ENCODE measurements at regions not wholly inside any gene's neighbourhood (a gene's known extent, or its start where the extent isn't known, plus 50 kb on each side); places are given as distances from the start of the nearest gene placed in this dataset.

DNA sequence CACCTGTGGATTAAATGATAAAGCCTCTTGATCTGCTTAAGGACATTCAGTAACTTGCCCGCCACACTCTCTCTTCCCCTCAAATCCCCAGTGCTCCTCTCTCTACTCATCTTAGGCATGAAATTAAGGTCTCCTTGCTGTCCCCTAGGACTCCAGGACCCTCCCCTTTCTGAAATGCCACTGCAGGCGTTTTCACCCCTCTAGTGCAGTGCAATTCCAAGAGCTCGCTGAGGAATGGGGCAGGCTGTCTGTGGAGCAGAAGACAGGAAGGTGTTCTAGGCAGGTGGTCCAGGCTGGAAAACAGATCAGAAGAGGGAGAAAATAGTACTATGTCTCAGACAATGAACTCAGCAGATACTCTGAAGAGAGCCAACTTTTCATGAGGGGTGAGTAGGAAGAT lies 55.8 kb upstream of the ARHGAP42 start:
- 75 to 88% methylated on average over 1 to 3 of the region's 3 CpGs for WGBS, 2 experiments (ENCODE audit: insufficient coverage in 1 of 2, insufficient read length in 1 of 2)
- H3K9me3 Mint-ChIP-seq: no peaks in the 10 kb centered on the region
- no peak overlapping the region for H3K4me3 Mint-ChIP-seq
- peaks cover 9% of the 10 kb centered on the region for H3K27me3 Mint-ChIP-seq (ENCODE audit: insufficient read depth)
- H3K27ac ChIP-seq (ENCODE audit: low read depth, low read length): no peak overlapping the region
- H3K4me1 ChIP-seq (ENCODE audit: control insufficient read depth, insufficient read depth, low read length): peaks cover 4% of the 10 kb centered on the region
- H3K27me3 ChIP-seq (ENCODE audit: control insufficient read depth, insufficient read depth, low read length, poor library complexity, severe bottlenecking): no peaks in the 10 kb centered on the region
- no peak overlapping the region for H3K9ac ChIP-seq (ENCODE audit: extremely low read depth, low read length, poor library complexity, severe bottlenecking)
- no peak for TF ChIP-seq CTCF (conservative IDR thresholded peaks at IDR 0.05)
- peak; percentile 53 for DNase-seq
- no peaks in the 10 kb centered on the region for H3K36me3 ChIP-seq (ENCODE audit: control insufficient read depth, insufficient read depth, low read length)
- H3K27ac Mint-ChIP-seq: no peak overlapping the region
- H3K9me3 ChIP-seq (ENCODE audit: control insufficient read depth, low read length): no peaks in the 10 kb centered on the region
- H3K4me3 ChIP-seq (ENCODE audit: low read length): no peak overlapping the region
- no peaks in the 10 kb centered on the region for H3K36me3 Mint-ChIP-seq (ENCODE audit: low read depth)
- peaks cover 32% of the 10 kb centered on the region for H3K4me1 Mint-ChIP-seq

DNA sequence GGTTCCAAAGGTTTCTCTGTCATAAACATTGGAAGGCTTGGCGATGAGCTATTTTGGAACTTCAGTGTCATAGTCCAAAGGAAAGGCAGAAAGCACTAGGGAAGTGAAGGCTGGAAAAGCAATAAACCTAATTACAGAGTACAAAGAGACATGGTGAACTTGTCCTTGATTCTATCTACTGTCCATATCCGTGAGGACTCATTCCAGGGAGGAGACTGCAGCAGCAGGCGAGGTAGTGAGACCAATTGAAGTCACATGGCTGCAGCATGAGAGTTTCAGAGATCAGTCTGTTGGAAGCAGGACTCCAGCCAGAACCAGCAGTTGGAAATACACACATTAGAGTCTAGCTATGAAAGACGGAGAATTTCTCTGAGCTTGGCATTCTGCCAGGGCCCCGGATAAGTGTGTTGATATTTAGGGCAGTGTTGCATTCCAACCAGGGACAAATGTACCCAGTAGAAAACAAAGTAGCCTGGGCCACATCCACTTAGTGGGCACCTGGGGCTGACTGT lies 54.1 kb upstream of the ARHGAP42 start:
- H3K27ac Mint-ChIP-seq: no peak overlapping the region
- Histone ChIP-seq H3K4me1 (ENCODE audit: control insufficient read depth, insufficient read depth, low read length) (peaks cover 4% of the 10 kb centered on the region), H3K27ac (ENCODE audit: low read depth, low read length) (no peak overlapping the region), H3K4me3 (ENCODE audit: low read length) (no peak overlapping the region), H3K9ac (ENCODE audit: extremely low read depth, low read length, poor library complexity, severe bottlenecking) (no peak overlapping the region), H3K9me3 (ENCODE audit: control insufficient read depth, low read length) (no peaks in the 10 kb centered on the region), H3K27me3 (ENCODE audit: control insufficient read depth, insufficient read depth, low read length, poor library complexity, severe bottlenecking) (no peaks in the 10 kb centered on the region), H3K36me3 (ENCODE audit: control insufficient read depth, insufficient read depth, low read length) (no peaks in the 10 kb centered on the region)
- H3K9me3 Mint-ChIP-seq: no peaks in the 10 kb centered on the region
- no peak for DNase-seq
- peaks cover 6% of the 10 kb centered on the region for H3K27me3 Mint-ChIP-seq (ENCODE audit: insufficient read depth)
- H3K4me1 Mint-ChIP-seq: peaks cover 36% of the 10 kb centered on the region
- WGBS, 2 experiments (ENCODE audit: insufficient coverage in 1 of 2, insufficient read length in 1 of 2): 93 to 98% methylated on average over 4 to 5 of the region's 5 CpGs
- no peak for TF ChIP-seq CTCF (conservative IDR thresholded peaks at IDR 0.05)
- H3K4me3 Mint-ChIP-seq: no peak overlapping the region
- H3K36me3 Mint-ChIP-seq (ENCODE audit: low read depth): no peaks in the 10 kb centered on the region

GRCh38 chr11:100635194-100635593 lies 51.9 kb upstream of the ARHGAP42 start:
- no peak overlapping the region for H3K4me3 Mint-ChIP-seq
- H3K9me3 Mint-ChIP-seq: no peaks in the 10 kb centered on the region
- Histone ChIP-seq H3K27me3 (ENCODE audit: control insufficient read depth, insufficient read depth, low read length, poor library complexity, severe bottlenecking) (no peaks in the 10 kb centered on the region), H3K9ac (ENCODE audit: extremely low read depth, low read length, poor library complexity, severe bottlenecking) (no peak overlapping the region), H3K27ac (ENCODE audit: low read depth, low read length) (no peak overlapping the region), H3K4me1 (ENCODE audit: control insufficient read depth, insufficient read depth, low read length) (peaks cover 4% of the 10 kb centered on the region), H3K9me3 (ENCODE audit: control insufficient read depth, low read length) (no peaks in the 10 kb centered on the region), H3K4me3 (ENCODE audit: low read length) (no peak overlapping the region), H3K36me3 (ENCODE audit: control insufficient read depth, insufficient read depth, low read length) (no peaks in the 10 kb centered on the region)
- H3K4me1 Mint-ChIP-seq: peaks cover 38% of the 10 kb centered on the region
- H3K27ac Mint-ChIP-seq: no peak overlapping the region
- TF ChIP-seq CTCF (conservative IDR thresholded peaks at IDR 0.05): no peak
- no peaks in the 10 kb centered on the region for H3K36me3 Mint-ChIP-seq (ENCODE audit: low read depth)
- DNase-seq: no peak
- WGBS, 2 experiments (ENCODE audit: insufficient coverage in 1 of 2, insufficient read length in 1 of 2): 96 to 97% methylated on average over 3 of the region's 3 CpGs
- peaks cover 5% of the 10 kb centered on the region for H3K27me3 Mint-ChIP-seq (ENCODE audit: insufficient read depth)
